ENCODE measurements at regions not wholly inside any gene's neighbourhood (a gene's known extent, or its start where the extent isn't known, plus 50 kb on each side); places are given as distances from the start of the nearest gene placed in this dataset.

GRCh38 chr9:7968687-7969086 is 169.1 kb upstream of the DMAC1 start:
- TF ChIP-seq, protein P1, sequence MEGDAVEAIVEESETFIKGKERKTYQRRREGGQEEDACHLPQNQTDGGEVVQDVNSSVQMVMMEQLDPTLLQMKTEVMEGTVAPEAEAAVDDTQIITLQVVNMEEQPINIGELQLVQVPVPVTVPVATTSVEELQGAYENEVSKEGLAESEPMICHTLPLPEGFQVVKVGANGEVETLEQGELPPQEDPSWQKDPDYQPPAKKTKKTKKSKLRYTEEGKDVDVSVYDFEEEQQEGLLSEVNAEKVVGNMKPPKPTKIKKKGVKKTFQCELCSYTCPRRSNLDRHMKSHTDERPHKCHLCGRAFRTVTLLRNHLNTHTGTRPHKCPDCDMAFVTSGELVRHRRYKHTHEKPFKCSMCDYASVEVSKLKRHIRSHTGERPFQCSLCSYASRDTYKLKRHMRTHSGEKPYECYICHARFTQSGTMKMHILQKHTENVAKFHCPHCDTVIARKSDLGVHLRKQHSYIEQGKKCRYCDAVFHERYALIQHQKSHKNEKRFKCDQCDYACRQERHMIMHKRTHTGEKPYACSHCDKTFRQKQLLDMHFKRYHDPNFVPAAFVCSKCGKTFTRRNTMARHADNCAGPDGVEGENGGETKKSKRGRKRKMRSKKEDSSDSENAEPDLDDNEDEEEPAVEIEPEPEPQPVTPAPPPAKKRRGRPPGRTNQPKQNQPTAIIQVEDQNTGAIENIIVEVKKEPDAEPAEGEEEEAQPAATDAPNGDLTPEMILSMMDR (IDR thresholded peaks at IDR 0.05; ENCODE audit: insufficient read depth, low read length, poor library complexity, severe bottlenecking) = no peak
- no peak for TF ChIP-seq EZH2phosphoT487 (conservative IDR thresholded peaks at IDR 0.05; ENCODE audit: low read length)
